Breast epithelium (tissue), 3 donors: ENCODE measurements at regions not wholly inside any gene's neighbourhood (a gene's known extent, or its start where the extent isn't known, plus 50 kb on each side); places are given as distances from the start of the nearest gene placed in this dataset.

Experiments used
- CTCF ChIP-seq, 3 donors: fragments of 450-650 bp; IDR thresholded peaks; one replicate each; pipeline ENCODE4 v1.5.1; 2016 to 2017; ENCODE audit warnings: antibody characterized with exemption in 3 of 3, mild to moderate bottlenecking in 3 of 3, moderate library complexity in 3 of 3
- POLR2A ChIP-seq: fragments of 450-650 bp; IDR thresholded peaks from one replicate; pipeline ENCODE4 v1.6.1; 2016; ENCODE audit warnings: antibody characterized with exemption, mild to moderate bottlenecking, moderate library complexity
- POLR2AphosphoS5 ChIP-seq, 3 donors: sonication (generic); formaldehyde crosslinking; IDR thresholded peaks; one replicate each; pipeline ENCODE4 v1.6.1; 2017; ENCODE audit warnings: antibody characterized with exemption in 3 of 3

GRCh38 chr5:56499491-56499890, 266.4 kb upstream of the ANKRD55 start:
- TF ChIP-seq CTCF (IDR thresholded peaks at IDR 0.05) (no peak), POLR2AphosphoS5 (IDR thresholded peaks at IDR 0.05) (no peak), POLR2A (no peak)
